NCI-H1417 treated with DMSO at 0.1 percent for 48 hours (cell line): ENCODE measurements at regions not wholly inside any gene's neighbourhood (a gene's known extent, or its start where the extent isn't known, plus 50 kb on each side); places are given as distances from the start of the nearest gene placed in this dataset.

ENCODE experiments used
- DNase-seq: peaks from one replicate; lab custom pipeline; 2025; lab: John Stamatoyannopoulos, UW

- no peak for DNase-seq
Observed at GRCh38 chr12:4969405-4969804, 59.7 kb downstream of the KCNA1 start.

- no peak for DNase-seq
Observed at GRCh38 chr12:4974217-4974616, 64.5 kb downstream of the KCNA1 start.

- DNase-seq = no peak
Observed at GRCh38 chr12:4975574-4975973, 65.9 kb downstream of the KCNA1 start.

- DNase-seq = no peak
Observed at GRCh38 chr12:4977102-4977501, 66.6 kb upstream of the KCNA5 start.

GRCh38 chr12:4978737-4979136 is 64.9 kb upstream of the KCNA5 start:
- DNase-seq = no peak

- DNase-seq = no peak
Observed at GRCh38 chr12:4979737-4980136, 63.9 kb upstream of the KCNA5 start.

- no peak for DNase-seq
Observed at GRCh38 chr12:4984344-4984743, 59.3 kb upstream of the KCNA5 start.

- peak; percentile 54 for DNase-seq
Observed at GRCh38 chr12:4984971-4985370, 58.7 kb upstream of the KCNA5 start.

- no peak for DNase-seq
Observed at GRCh38 chr12:4985820-4986219, 57.9 kb upstream of the KCNA5 start.

- no peak for DNase-seq
Observed at GRCh38 chr12:4987076-4988046, 56.3 kb upstream of the KCNA5 start.

GRCh38 chr12:4991373-4991772 is 52.3 kb upstream of the KCNA5 start:
- peak; percentile 63 for DNase-seq

- DNase-seq = no peak
Observed at GRCh38 chr12:4991801-4992200, 51.9 kb upstream of the KCNA5 start.

GRCh38 chr12:4992871-4993270 is 50.8 kb upstream of the KCNA5 start:
- no peak for DNase-seq
